ENCODE measurements at regions not wholly inside any gene's neighbourhood (a gene's known extent, or its start where the extent isn't known, plus 50 kb on each side); places are given as distances from the start of the nearest gene placed in this dataset.
"Not testable (repeated sequence)": the region's sequence is repeated elsewhere in the genome, so short reads cannot be mapped to it uniquely, and the experiment has no call there.

DNA sequence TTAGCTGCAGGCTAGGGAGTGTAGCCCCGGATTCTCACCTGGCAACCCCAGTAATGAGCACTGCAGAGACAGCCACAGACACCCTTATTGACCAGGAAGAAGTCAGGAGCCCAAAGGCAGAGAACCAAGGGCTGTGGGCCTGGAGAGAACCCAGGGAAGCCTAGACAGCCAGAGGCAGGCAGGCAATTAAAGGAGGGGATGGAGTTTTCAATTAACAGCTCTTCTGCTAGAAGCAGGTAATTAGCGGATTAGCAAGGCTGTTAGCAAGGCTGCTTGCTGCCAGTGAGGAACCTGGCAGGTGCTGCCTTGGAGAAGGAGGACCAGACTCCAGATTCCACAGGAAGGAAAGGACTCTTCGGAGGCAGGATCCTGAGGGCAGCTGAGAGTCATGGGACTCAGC is 176.1 kb downstream of the TRIM43 start:
- not testable (repeated sequence) for DNase-seq

DNA sequence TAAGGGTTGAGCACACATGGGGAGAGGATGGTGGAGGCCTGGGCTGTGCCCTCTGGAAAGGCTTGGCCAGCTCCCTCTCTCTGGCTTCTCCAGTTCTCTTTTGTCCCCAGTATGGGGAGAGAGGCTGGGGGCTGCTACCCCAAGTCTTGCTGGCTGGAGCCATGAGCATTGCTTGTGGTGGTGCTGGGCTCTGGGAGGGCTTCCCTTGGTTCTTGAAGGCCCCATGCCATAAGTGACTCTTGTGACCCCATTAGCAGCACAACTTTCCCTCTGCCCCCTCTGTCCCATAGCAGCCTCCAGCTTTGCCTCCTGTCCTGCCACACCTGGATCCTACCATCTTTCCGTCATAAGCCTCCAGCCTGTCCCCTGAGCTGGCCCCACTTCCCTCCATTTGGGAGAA is 177.5 kb downstream of the TRIM43 start:
- not testable (repeated sequence) for DNase-seq

DNA sequence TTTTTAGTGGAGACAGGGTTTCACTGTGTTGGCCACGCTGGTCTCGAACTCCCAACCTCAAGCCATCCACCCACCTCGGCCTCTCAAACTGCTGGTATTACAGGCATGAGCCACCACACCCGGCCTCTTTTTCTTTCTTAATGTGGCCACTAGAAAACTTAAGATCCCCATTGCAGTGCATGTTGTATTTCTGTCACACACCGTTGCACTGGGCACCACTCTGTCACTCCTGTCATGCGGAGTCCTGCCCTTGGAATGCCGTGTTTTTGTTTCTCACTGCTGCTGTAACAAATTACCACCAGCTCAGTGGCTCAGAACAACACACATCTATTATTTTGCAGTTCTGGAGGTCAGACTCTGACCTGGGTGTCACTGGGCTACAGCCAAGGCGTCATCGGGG is 178.9 kb downstream of the TRIM43 start:
- DNase-seq, result not testable (repeated sequence)

DNA sequence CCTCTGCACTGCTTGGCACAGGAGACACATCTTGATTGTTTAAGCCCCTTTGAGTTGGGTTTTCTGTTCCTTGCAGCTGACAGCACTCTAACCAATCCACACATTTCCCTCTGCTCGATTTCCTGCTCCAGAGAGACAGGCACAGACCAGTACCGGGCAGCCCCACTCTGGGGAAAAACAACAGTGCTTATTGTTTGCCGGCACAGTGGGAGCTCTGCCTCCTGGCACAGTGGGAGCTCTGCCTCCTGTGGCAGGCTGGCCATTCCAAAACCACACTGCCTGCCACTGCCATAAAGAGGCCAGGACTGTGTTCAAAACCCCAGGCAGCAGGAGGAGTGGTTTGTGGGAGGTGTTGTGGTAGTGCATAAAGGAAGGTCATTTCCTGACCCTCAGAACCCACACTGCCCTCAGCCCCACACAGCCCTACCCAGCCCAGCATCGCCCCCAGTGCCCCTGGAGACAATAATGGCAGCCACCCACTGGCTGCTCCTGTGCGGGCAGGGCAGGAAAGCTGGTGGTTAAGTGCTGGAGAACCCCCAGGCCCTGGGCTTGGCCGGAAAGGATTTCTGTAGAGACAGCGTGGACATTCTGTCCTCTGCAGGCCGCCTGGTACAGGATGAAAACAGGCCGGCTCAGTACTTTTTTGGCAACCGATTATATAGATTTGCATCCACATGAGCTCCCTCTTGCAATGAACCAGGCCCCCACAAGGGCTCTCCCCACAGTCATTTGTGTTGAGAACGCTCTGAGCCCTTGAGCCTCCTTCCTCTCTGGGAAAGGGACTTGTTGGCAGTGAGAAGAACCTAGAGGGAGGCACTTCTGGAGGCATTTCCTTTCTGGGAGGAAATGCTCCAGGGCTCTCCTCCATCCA is 182.8 kb downstream of the TRIM43 start:
- DNase-seq, result not testable (repeated sequence)

DNA sequence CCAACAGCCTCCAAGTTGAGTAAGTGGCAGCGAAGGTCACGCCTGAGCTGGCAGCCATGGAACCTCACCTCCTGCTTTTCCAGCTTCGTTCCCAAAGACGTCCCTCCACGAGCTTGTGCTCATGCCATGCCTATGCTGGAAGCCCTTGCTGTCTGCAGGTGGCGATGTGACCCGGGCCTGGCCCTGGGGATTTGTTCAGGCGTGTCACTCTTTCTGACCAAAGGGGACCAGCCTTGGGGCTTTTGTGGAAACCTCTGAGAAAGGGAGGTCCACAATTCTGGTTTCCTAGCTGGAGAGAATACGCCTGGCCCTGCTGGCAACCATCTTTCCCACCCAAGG is 183.4 kb downstream of the TRIM43 start:
- not testable (repeated sequence) for DNase-seq
